Natural killer cell (primary cell): ENCODE measurements at regions not wholly inside any gene's neighbourhood (a gene's known extent, or its start where the extent isn't known, plus 50 kb on each side); places are given as distances from the start of the nearest gene placed in this dataset.

Experiments used
- ATAC-seq, 3 donors: fragments of 150-1000 bp in 2 of 3; fragments of 200-7000 bp in 1 of 3; cut with Tn5 transposase; 1 replicate in 1 of 3; 2 replicates in 2 of 3; pipeline ENCODE4 v1.10.0; 2021; ENCODE audit warnings: mild to moderate bottlenecking in 2 of 3, moderate library complexity in 2 of 3
- DNase-seq, 2 donors: peaks; one replicate each; pipeline versions ENCODE4 v3.0.0 to v3.0.0-alpha.2; 2013 to 2021; ENCODE audit warnings: mixed read lengths in 1 of 2
- H3K27ac ChIP-seq: one replicate; pipeline ENCODE4 v1.5.1; 2013; ENCODE audit warnings: mild to moderate bottlenecking, low read length
- H3K27me3 ChIP-seq: one replicate; pipeline ENCODE4 v1.6.1; 2013; ENCODE audit warnings: low read length; ENCODE audit not compliant: control insufficient read depth, insufficient read depth
- H3K36me3 ChIP-seq: one replicate; pipeline ENCODE4 v1.6.1; 2013; ENCODE audit warnings: low read length; ENCODE audit not compliant: control insufficient read depth, insufficient read depth
- H3K4me1 ChIP-seq: one replicate; pipeline ENCODE4 v1.6.1; 2013; ENCODE audit warnings: low read length; ENCODE audit not compliant: control insufficient read depth, insufficient read depth
- H3K4me3 ChIP-seq: one replicate; pipeline ENCODE4 v1.5.1; 2013; ENCODE audit warnings: low read length
- H3K9me3 ChIP-seq: one replicate; pipeline ENCODE4 v1.6.1; 2013; ENCODE audit warnings: low read length; ENCODE audit not compliant: control insufficient read depth, insufficient read depth
- H3K27ac Mint-ChIP-seq, 2 donors: one replicate each; pipeline ENCODE4 v1.8.0; 2022; ENCODE audit warnings: mild to moderate bottlenecking in 2 of 2, mixed read lengths in 2 of 2, moderate library complexity in 1 of 2
- H3K27me3 Mint-ChIP-seq, 2 donors: one replicate each; pipeline ENCODE4 v1.8.0; 2022; ENCODE audit warnings: low read depth in 2 of 2, mixed read lengths in 2 of 2
- H3K36me3 Mint-ChIP-seq: one replicate; pipeline ENCODE4 v1.8.0; 2022; ENCODE audit warnings: mixed read lengths
- H3K4me1 Mint-ChIP-seq, 2 donors: one replicate each; pipeline ENCODE4 v1.8.0; 2022; ENCODE audit warnings: mixed read lengths in 2 of 2
- H3K4me3 Mint-ChIP-seq: one replicate; pipeline ENCODE4 v1.8.0; 2022; ENCODE audit warnings: mild to moderate bottlenecking, moderate library complexity, mixed read lengths
- H3K9me3 Mint-ChIP-seq, 2 donors: one replicate each; pipeline ENCODE4 v1.8.0; 2022; ENCODE audit warnings: mixed read lengths in 2 of 2
- CTCF ChIP-seq: fragments of 200-600 bp; IDR thresholded peaks from one replicate; pipeline ENCODE4 v1.8.0; 2022; ENCODE audit warnings: antibody characterized with exemption
- WGBS: methylation state at CpG from one replicate; pipeline ENCODE4 v1.1.7; 2013; ENCODE audit warnings: missing lambda C conversion rate; ENCODE audit not compliant: insufficient coverage; 5-methylcytosine and 5-hydroxymethylcytosine counted together
- intact Hi-C: fragments of 100-400 bp; cut with micrococcal nuclease; formaldehyde crosslinking; loops from one replicate; pipeline ENCODE4 v1.14.2; 2022

- H3K27ac Mint-ChIP-seq, result no peak overlapping the region
- H3K27me3 Mint-ChIP-seq, result peaks cover 6% of the 10 kb centered on the region in 2 donors
- H3K9me3 Mint-ChIP-seq, result peaks cover 3 to 4% of the 10 kb centered on the region in 2 donors
- H3K36me3 Mint-ChIP-seq, result no peaks in the 10 kb centered on the region
- 86% methylated on average over 5 of the region's 6 CpGs for WGBS
- intact Hi-C loops, result no loop called here
- H3K36me3 ChIP-seq, result no peaks in the 10 kb centered on the region
- H3K4me3 Mint-ChIP-seq, result no peak overlapping the region
- no peaks in the 10 kb centered on the region for H3K4me1 Mint-ChIP-seq
- H3K4me3 ChIP-seq, result no peak overlapping the region
- H3K9me3 ChIP-seq, result no peaks in the 10 kb centered on the region
- no peak for TF ChIP-seq CTCF
- no peaks in the 10 kb centered on the region for H3K4me1 ChIP-seq
- DNase-seq (no peak), ATAC-seq (no peak)
- H3K27me3 ChIP-seq, result no peaks in the 10 kb centered on the region
- H3K27ac ChIP-seq, result no peak overlapping the region
Measured at GRCh38 chr6:165762876-165763275, 99.8 kb upstream of the PDE10A start.

- Histone ChIP-seq H3K9me3 (no peaks in the 10 kb centered on the region), H3K4me1 (no peaks in the 10 kb centered on the region), H3K4me3 (no peak overlapping the region), H3K36me3 (no peaks in the 10 kb centered on the region), H3K27ac (no peak overlapping the region), H3K27me3 (no peaks in the 10 kb centered on the region)
- H3K4me1 Mint-ChIP-seq, result no peaks in the 10 kb centered on the region
- peaks cover 2 to 3% of the 10 kb centered on the region in 2 donors for H3K9me3 Mint-ChIP-seq
- no peak for ATAC-seq
- H3K27ac Mint-ChIP-seq, result no peak overlapping the region
- intact Hi-C loops, result no loop called here
- no peak for TF ChIP-seq CTCF
- WGBS, result 69% methylated on average over 1 of the region's 2 CpGs
- no peak for DNase-seq
- H3K36me3 Mint-ChIP-seq, result no peaks in the 10 kb centered on the region
- H3K27me3 Mint-ChIP-seq, result peaks cover 0 to 3% of the 10 kb centered on the region in 2 donors
- H3K4me3 Mint-ChIP-seq, result no peak overlapping the region
Measured at GRCh38 chr6:165762125-165762524, 99.1 kb upstream of the PDE10A start.

GRCh38 chr6:165760803-165761185, 97.8 kb upstream of the PDE10A start:
- H3K4me1 ChIP-seq, result no peaks in the 10 kb centered on the region
- Mint-ChIP-seq H3K4me1 (no peaks in the 10 kb centered on the region), H3K36me3 (no peaks in the 10 kb centered on the region), H3K4me3 (no peak overlapping the region), H3K27me3 (peaks cover 0 to 3% of the 10 kb centered on the region in 2 donors), H3K9me3 (peaks cover 2 to 3% of the 10 kb centered on the region in 2 donors), H3K27ac (no peak overlapping the region)
- no peak for ATAC-seq
- 89% methylated on average over 8 of the region's 8 CpGs for WGBS
- TF ChIP-seq CTCF, result no peak
- intact Hi-C loops, result no loop called here
- no peak overlapping the region for H3K27ac ChIP-seq
- DNase-seq, result no peak
- no peaks in the 10 kb centered on the region for H3K36me3 ChIP-seq
- no peaks in the 10 kb centered on the region for H3K27me3 ChIP-seq
- H3K4me3 ChIP-seq, result no peak overlapping the region
- no peaks in the 10 kb centered on the region for H3K9me3 ChIP-seq

- intact Hi-C loops, result no loop called here
- WGBS, result 89% methylated on average over 6 of the region's 7 CpGs
- no peaks in the 10 kb centered on the region for H3K36me3 Mint-ChIP-seq
- DNase-seq (no peak), ATAC-seq (no peak)
- peaks cover 0 to 6% of the 10 kb centered on the region in 2 donors for H3K27me3 Mint-ChIP-seq
- H3K4me1 Mint-ChIP-seq, result no peaks in the 10 kb centered on the region
- Histone ChIP-seq H3K9me3 (no peaks in the 10 kb centered on the region), H3K4me3 (no peak overlapping the region), H3K36me3 (no peaks in the 10 kb centered on the region), H3K27me3 (no peaks in the 10 kb centered on the region), H3K27ac (no peak overlapping the region), H3K4me1 (no peaks in the 10 kb centered on the region)
- H3K4me3 Mint-ChIP-seq, result no peak overlapping the region
- H3K27ac Mint-ChIP-seq, result no peak overlapping the region
- no peak for TF ChIP-seq CTCF
- H3K9me3 Mint-ChIP-seq, result peaks cover 2 to 3% of the 10 kb centered on the region in 2 donors
Measured at GRCh38 chr6:165760126-165760802, 97.2 kb upstream of the PDE10A start.
